ENCODE measurements at regions not wholly inside any gene's neighbourhood (a gene's known extent, or its start where the extent isn't known, plus 50 kb on each side); places are given as distances from the start of the nearest gene placed in this dataset.

GRCh38 chr21:22363504-22363903, 1365.3 kb downstream of the NCAM2 start:
- no peak overlapping the region for H4K5ac ChIP-seq (ENCODE audit: insufficient read length, low read depth, low read length)
- no peak overlapping the region for H3K23ac ChIP-seq (ENCODE audit: insufficient read length)
- H4K91ac ChIP-seq (replicated peaks; ENCODE audit: insufficient read length, low read length) = no peak overlapping the region
- H3K27me3 ChIP-seq (replicated peaks in 1 of 4; ENCODE audit: control insufficient read depth in 3 of 4, extremely low read depth in 1 of 4, insufficient read depth in 3 of 4, low read length in 3 of 4) = no peaks in the 10 kb centered on the region
- H3K4me3 ChIP-seq (ENCODE audit: extremely low read depth in 1 of 4, insufficient read depth in 2 of 4, low read depth in 3 of 4, low read length in 4 of 4) = no peak overlapping the region
- H2BK5ac ChIP-seq (ENCODE audit: low read depth, low read length) = no peak overlapping the region
- H3K4ac ChIP-seq (replicated peaks; ENCODE audit: insufficient read length, low read depth, low read length) = no peak overlapping the region
- peaks cover 7 to 10% of the 10 kb centered on the region in 2 experiments; a peak in 2 of 4 replicates for H3K9me3 ChIP-seq (ENCODE audit: insufficient read depth in 2 of 2, low read depth in 1 of 2, low read length in 1 of 2)
- no peak overlapping the region for H2BK12ac ChIP-seq (ENCODE audit: low read depth, low read length)
- H3K27ac ChIP-seq (ENCODE audit: low read depth, low read length) = no peak overlapping the region
- no peak overlapping the region for H2BK20ac ChIP-seq (ENCODE audit: low read length)
- H3K4me2 ChIP-seq (ENCODE audit: insufficient read depth in 1 of 2, low read depth in 2 of 2, low read length in 2 of 2) = no peak overlapping the region
- no peak overlapping the region for H2AFZ ChIP-seq (ENCODE audit: low read length)
- no peak overlapping the region for H2BK15ac ChIP-seq (ENCODE audit: low read length)
- no peak overlapping the region for H3K56ac ChIP-seq (replicated peaks; ENCODE audit: insufficient read length, low read depth, low read length)
- POLR2A ChIA-PET (ENCODE audit: partially characterized antibody) = no interaction called here
- WGBS, 2 experiments (ENCODE audit: extremely low coverage in 1 of 2, insufficient coverage in 1 of 2, insufficient read length in 1 of 2, insufficient replicate concordance in 2 of 2, low coverage in 1 of 2, low lambda C conversion rate in 2 of 2, missing lambda C conversion rate in 1 of 2) = 94% methylated on average over 7 of the region's 7 CpGs; no CpG with 5 or more reads in 1 of the 2 experiments
- H3K18ac ChIP-seq (ENCODE audit: extremely low read depth, low read length) = no peak overlapping the region; the same call in 1 of the 2 replicates
- H3K79me1 ChIP-seq (ENCODE audit: low read depth, low read length) = no peaks in the 10 kb centered on the region
- no peak overlapping the region; a peak in 1 of 7 replicates for H3K9ac ChIP-seq (replicated peaks in 1 of 4; ENCODE audit: extremely low read depth in 1 of 4, low read depth in 3 of 4, low read length in 3 of 4)
- no peak for TF ChIP-seq KDM1A (IDR thresholded peaks at IDR 0.05; ENCODE audit: borderline replicate concordance, low read length)
- TF ChIP-seq RNF2 (IDR thresholded peaks at IDR 0.05; ENCODE audit: borderline replicate concordance, low read depth, low read length, missing control alignments, poor library complexity, severe bottlenecking) = no peak
- no peak for TF ChIP-seq MAFK (IDR thresholded peaks at IDR 0.05; ENCODE audit: low read depth, low read length)
- TF ChIP-seq JUN (IDR thresholded peaks at IDR 0.05; ENCODE audit: low read depth, low read length) = no peak
- no peak for TF ChIP-seq HDAC2 (IDR thresholded peaks at IDR 0.05; ENCODE audit: borderline replicate concordance in 1 of 2, low read depth in 2 of 2, low read length in 2 of 2)
- TF ChIP-seq CTCF (IDR thresholded peaks at IDR 0.05; ENCODE audit: control extremely low read depth in 1 of 3, insufficient read depth in 1 of 3, low read depth in 1 of 3, low read length in 3 of 3) = no peak
- no peak for TF ChIP-seq FOSL1 (IDR thresholded peaks at IDR 0.05; ENCODE audit: insufficient read depth, low read depth, low read length)
- TF ChIP-seq MAX (IDR thresholded peaks at IDR 0.05) = no peak
- no peak overlapping the region for H3K14ac ChIP-seq (ENCODE audit: insufficient read length)
- H3K36me3 ChIP-seq (ENCODE audit: control insufficient read depth in 2 of 4, insufficient read depth in 4 of 4, low read length in 3 of 4) = no peaks in the 10 kb centered on the region
- CTCF ChIA-PET (ENCODE audit: partially characterized antibody) = no interaction called here
- FAIRE-seq = no peak
- H4K20me1 ChIP-seq (replicated peaks in 1 of 2; ENCODE audit: control insufficient read depth in 1 of 2, insufficient read depth in 2 of 2, low read length in 2 of 2) = no peaks in the 10 kb centered on the region
- H2AK5ac ChIP-seq (ENCODE audit: low read depth, low read length) = no peak overlapping the region
- no peaks in the 10 kb centered on the region; the same call in 1 of the 2 replicates for H3K23me2 ChIP-seq (ENCODE audit: low read depth, low read length)
- H2BK120ac ChIP-seq (replicated peaks; ENCODE audit: low read depth, low read length) = no peak overlapping the region
- H3K79me2 ChIP-seq (ENCODE audit: control insufficient read depth in 1 of 2, insufficient read depth in 2 of 2, low read length in 2 of 2) = no peaks in the 10 kb centered on the region
- no peaks in the 10 kb centered on the region for H3K4me1 ChIP-seq (replicated peaks in 1 of 4; ENCODE audit: control insufficient read depth in 3 of 4, insufficient read depth in 4 of 4, low read length in 3 of 4)
- DNase-seq (ENCODE audit: low read depth in 1 of 2, low spot score in 2 of 2) = no peak
- no peak overlapping the region for H4K8ac ChIP-seq (ENCODE audit: extremely low read depth, insufficient read depth, low read length)

Measured in H1 (cell line).